HEK293 (cell line): ENCODE measurements at regions not wholly inside any gene's neighbourhood (a gene's known extent, or its start where the extent isn't known, plus 50 kb on each side); places are given as distances from the start of the nearest gene placed in this dataset.

Experiments used
- ZBTB17 ChIP-seq: fragments of 450-650 bp; formaldehyde crosslinking; IDR thresholded peaks from 2 replicates; pipeline ENCODE4 v1.5.1; 2016; ENCODE audit warnings: missing biosample characterization, missing genetic modification characterization
- TF ChIP-seq, protein P1 (sequence below): IDR thresholded peaks from 2 replicates; pipeline ENCODE4 v1.6.1; 2011; ENCODE audit warnings: mild to moderate bottlenecking, low read depth, low read length, borderline replicate concordance
- TF ChIP-seq, protein P2 (sequence below): fragments of 450-650 bp; formaldehyde crosslinking; IDR thresholded peaks from 2 replicates; pipeline ENCODE4 v1.5.1; 2016; ENCODE audit warnings: missing biosample characterization, missing genetic modification characterization
- TF ChIP-seq, protein P3 (sequence below): fragments of 450-650 bp; formaldehyde crosslinking; IDR thresholded peaks from 2 replicates; pipeline ENCODE4 v1.5.0; 2017; ENCODE audit warnings: missing biosample characterization, missing genetic modification characterization, borderline replicate concordance

DNA sequence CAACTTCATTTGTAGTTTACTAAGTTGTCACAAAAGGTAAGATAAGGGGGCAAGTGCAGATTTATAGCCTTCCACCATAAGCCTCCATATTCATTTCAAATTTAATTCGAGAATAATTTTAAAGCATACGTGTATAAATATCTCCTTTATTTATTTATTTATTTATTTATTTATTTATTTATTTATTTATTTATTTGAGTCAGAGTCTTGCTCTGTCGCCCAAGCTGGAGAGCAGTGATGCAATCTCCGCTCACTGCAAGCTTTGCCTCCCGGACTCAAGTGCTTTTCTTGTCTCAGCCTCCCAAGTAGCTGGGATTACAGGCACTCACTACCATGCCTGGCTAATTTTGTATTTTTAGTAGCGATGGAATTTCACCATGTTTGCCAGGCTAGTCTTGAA, 523.4 kb downstream of the FAT4 start:
- TF ChIP-seq, protein P1, sequence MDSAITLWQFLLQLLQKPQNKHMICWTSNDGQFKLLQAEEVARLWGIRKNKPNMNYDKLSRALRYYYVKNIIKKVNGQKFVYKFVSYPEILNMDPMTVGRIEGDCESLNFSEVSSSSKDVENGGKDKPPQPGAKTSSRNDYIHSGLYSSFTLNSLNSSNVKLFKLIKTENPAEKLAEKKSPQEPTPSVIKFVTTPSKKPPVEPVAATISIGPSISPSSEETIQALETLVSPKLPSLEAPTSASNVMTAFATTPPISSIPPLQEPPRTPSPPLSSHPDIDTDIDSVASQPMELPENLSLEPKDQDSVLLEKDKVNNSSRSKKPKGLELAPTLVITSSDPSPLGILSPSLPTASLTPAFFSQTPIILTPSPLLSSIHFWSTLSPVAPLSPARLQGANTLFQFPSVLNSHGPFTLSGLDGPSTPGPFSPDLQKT: no peak
- TF ChIP-seq, protein P2, sequence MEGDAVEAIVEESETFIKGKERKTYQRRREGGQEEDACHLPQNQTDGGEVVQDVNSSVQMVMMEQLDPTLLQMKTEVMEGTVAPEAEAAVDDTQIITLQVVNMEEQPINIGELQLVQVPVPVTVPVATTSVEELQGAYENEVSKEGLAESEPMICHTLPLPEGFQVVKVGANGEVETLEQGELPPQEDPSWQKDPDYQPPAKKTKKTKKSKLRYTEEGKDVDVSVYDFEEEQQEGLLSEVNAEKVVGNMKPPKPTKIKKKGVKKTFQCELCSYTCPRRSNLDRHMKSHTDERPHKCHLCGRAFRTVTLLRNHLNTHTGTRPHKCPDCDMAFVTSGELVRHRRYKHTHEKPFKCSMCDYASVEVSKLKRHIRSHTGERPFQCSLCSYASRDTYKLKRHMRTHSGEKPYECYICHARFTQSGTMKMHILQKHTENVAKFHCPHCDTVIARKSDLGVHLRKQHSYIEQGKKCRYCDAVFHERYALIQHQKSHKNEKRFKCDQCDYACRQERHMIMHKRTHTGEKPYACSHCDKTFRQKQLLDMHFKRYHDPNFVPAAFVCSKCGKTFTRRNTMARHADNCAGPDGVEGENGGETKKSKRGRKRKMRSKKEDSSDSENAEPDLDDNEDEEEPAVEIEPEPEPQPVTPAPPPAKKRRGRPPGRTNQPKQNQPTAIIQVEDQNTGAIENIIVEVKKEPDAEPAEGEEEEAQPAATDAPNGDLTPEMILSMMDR (tag by site-specific recombination): no peak
- no peak for TF ChIP-seq ZBTB17 (tag by site-specific recombination)
- TF ChIP-seq, protein P3, sequence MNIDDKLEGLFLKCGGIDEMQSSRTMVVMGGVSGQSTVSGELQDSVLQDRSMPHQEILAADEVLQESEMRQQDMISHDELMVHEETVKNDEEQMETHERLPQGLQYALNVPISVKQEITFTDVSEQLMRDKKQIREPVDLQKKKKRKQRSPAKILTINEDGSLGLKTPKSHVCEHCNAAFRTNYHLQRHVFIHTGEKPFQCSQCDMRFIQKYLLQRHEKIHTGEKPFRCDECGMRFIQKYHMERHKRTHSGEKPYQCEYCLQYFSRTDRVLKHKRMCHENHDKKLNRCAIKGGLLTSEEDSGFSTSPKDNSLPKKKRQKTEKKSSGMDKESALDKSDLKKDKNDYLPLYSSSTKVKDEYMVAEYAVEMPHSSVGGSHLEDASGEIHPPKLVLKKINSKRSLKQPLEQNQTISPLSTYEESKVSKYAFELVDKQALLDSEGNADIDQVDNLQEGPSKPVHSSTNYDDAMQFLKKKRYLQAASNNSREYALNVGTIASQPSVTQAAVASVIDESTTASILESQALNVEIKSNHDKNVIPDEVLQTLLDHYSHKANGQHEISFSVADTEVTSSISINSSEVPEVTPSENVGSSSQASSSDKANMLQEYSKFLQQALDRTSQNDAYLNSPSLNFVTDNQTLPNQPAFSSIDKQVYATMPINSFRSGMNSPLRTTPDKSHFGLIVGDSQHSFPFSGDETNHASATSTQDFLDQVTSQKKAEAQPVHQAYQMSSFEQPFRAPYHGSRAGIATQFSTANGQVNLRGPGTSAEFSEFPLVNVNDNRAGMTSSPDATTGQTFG (tag by site-specific recombination): no peak
